ENCODE measurements at regions not wholly inside any gene's neighbourhood (a gene's known extent, or its start where the extent isn't known, plus 50 kb on each side); places are given as distances from the start of the nearest gene placed in this dataset.
"Not testable (repeated sequence)": the region's sequence is repeated elsewhere in the genome, so short reads cannot be mapped to it uniquely, and the experiment has no call there.

DNA sequence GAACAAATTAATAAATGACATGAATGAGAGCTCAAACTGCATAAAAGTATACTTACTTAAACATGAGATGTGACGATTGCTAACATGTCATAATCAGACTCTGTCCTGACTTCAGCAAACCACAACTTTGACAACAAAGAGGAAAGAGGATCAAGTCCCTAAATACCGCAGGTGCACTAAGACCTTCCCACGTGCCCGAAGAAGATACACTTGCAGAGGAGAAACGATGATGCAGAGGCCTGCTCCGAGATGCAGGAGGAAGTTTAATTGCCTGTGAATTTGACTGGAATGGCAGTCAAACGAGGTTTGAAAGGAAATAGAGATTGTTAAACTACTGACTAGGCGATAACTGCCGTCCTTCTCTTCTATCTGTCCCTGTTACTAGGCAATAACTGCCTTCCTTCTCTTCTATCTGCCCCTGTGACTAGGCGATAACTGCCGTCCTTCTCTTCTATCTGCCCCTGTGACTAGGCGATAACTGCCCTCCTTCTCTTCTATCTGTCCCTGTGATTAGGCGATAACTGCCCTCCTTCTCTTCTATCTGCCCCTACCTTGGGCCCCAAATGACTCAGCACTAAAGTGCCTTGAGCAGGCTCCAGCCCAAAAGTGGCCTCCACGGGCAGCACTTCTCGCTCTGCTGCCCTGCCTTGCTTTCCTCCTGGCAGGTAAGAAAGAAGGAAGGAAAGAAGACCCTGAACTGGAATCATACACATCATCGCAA is 2226.0 kb upstream of the DEFB115 start:
- not testable (repeated sequence) for DNase-seq

DNA sequence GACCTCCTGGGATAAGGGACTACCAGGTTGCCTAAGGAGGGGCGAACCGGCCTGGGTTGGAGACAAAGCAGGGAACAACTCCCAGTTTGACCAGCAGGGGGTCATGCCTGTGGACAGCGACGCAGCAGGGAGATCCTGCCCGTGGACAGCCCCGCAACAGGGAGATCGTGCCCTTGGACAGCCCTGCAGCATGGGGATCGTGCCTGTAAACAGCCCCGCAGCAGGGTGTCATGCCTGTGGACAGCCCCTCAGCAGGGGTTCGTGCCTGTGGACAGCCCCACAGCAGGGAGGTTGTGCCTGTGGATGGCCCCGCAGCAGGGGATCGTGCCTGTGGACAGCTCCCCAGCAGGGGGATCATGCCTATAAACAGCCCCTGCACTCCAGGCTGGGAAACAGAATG is 2213.2 kb upstream of the DEFB115 start:
- DNase-seq, result not testable (repeated sequence)

DNA sequence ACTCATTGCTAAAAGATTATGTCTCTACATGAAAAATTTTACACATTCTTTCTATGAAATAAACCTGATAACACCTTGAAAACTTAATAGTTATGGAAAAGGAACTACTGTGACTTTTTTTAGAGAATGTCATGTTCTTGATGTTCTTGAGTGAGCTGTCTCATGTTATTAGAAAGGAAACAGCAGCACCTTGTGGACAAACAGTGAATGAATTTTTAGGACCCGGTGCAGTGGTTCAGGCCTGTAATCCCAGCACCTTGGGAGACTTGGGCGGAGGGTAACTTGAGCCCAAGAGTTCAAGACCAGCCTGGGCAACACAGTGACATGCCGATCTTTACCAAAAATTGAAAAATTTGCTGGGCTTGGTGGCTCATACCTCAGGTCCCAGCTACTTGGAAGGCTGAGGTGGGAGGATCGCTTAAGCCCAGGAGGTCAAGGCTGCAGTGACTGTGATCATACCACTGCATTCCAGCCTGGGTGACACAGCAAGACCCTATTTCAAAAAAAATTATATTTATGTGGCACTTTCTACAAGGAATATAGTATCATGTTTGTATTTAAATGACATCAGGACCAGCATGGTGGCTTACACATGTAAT is 2207.4 kb upstream of the DEFB115 start:
- not testable (repeated sequence) for DNase-seq

DNA sequence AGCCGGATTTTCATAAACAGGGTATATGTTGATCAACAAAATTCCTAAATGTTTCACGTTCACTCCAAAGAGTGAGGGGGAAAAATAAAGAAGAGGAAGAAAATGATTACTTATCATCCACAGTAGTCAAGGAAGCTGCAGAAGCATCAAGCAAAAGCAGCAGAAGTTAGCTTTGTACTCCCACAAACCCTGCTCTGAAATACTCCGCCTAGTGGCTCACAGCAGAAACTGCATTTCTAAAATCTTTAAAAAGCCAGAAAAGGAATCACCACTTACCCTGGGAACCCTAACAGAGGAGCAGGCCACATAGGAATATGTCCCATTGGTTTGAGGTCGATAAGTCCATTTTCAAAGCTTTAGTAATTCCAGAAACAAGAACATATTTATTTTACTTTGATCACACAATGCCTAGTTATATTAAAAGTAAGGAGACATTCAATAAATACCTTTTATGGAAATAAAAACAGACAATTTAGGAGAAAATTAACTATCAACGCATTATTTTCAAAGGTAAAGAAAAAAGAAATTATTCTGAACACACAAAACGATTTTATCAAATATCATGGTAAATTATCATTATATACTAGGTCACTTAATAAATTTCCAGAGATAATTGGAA is 2199.5 kb upstream of the DEFB115 start:
- not testable (repeated sequence) for DNase-seq

DNA sequence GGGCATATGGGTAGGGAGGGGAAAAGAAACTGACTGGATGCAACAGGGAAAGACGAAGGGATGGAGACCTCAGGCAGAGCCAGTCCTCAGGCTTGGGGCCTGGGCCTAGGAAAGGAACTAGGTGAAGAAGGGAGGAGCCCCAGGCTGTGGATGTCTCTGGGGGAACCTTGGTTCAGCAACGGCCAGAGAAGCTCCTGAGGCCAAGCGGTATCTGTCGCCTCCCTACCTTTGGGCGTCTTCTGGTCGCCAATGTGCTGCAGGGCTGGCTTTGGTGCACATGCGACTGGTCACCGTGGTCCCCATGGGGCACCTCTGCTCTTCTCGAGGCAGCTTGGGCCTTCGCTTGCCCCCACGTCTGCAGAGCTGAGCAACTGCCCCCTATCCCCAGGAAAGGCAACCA is 2195.0 kb upstream of the DEFB115 start:
- DNase-seq, result not testable (repeated sequence)

DNA sequence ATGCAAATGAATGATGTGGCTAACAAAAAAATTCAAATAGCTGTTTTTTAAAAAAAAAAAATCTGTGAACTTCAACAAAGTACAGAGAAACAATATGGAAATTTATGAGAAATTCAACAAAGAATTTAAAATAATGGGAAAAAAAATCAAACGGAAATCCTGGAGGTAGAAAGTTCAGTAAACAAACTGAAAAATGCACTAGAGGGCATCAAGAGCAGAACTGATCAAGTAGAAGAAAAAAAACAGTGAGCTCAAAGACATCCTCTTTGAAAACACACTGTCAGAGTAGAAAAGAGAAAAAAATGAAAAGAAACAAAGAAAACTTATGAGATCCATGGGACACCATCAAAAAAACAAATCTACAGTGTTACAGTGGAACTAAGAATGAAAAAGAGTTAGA is 2191.1 kb upstream of the DEFB115 start:
- DNase-seq, result not testable (repeated sequence)

DNA sequence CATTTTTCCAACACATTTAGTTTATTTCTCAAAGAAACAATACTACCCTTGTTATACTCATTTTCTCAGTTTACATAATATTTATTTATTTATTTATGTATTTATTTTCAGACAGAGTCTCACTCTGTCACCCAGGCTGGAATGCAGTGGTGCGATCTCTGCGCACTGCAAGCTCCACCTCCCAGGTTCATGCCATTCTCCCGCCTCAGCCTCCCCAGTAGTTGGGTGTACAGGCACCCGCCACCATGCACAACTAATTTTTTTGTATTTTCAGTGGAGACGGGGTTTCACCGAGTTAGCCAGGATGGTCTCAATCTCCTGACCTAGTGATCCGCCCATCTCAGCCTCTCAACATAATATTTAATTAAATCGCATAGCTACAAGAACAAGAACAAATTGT is 2183.8 kb upstream of the DEFB115 start:
- DNase-seq, result not testable (repeated sequence)

DNA sequence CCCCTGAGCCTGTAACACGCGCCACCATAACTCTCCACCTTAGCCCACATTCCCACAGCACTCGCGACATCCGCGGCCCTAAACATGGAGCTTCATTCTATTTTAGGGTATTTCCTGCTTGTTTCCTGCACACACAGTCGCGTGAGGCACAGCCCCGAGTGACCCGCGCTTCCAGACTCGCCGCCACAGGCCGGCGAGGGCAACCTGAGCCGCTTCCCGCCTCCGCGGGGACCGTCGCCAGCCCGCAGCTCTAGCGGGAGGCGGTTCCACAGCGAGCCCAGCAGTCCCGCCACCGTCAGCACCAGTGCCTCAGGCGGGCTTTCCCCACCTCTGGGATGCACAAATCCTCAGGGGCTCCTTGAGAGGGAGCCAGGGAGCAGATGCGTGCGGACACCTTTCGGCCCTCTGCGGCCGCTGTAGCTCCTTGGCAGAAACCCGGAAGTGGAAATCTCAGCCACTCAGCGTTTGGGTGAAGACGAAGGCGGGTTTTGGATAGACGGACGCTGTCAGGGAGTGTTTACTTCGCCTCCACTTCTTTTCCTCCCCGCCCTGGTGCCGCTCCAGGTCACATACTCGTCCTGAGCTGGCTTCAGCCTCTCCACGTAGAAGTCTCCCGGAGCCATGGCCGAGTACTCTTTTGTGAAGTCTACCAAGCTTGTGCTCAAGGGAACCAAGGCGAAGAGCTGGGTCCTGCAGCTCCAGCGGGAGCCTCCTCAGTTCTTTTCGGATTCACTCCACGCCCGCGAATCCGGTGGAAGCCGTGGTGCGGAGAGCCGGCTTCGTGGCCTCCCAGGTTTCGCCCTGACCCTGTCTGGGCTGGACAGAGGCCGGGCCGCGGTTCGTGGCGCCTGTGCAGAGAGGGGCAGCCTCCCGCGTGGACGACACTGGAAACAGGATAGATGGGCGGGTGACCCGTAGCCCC is 2177.4 kb upstream of the DEFB115 start:
- peak; percentile 4 for DNase-seq

DNA sequence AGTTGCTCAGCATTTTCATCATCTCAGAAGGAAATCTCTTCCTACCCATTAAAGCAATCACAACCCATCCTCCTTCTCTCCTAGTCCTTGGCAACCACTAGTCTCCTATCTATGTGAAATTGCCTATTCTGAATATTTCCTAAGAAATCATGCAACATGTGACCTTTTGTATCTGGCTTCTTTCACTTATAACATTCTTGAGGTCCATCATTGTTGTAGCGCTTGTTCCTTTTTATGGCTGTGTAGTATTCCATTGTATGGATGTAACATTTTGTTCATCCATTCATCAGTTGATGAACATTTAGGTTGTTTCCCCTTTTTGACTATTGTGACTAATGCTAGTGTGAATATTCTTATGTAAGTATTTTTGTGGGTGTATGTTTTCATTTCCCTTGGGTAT is 2175.8 kb upstream of the DEFB115 start:
- DNase-seq, result not testable (repeated sequence)

DNA sequence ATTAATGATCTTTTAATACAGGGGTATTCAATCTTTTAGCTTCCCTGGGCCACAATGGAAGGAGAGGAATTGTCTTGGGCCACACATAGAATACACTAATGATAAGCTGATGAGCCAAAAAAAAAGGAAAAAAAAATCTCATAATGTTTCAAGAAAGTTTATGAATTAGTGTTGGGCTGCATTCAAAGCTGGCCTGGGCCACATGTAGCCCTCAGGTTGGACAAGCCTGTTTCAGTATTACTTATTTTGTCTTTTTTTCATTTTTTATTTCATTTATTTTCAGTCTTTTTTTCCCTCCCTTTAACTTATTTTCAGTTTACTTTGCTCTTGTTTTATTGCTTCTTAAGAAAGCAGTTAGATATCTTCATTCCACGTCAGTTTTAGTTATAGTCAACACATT is 2171.8 kb upstream of the DEFB115 start:
- no peak for DNase-seq

DNA sequence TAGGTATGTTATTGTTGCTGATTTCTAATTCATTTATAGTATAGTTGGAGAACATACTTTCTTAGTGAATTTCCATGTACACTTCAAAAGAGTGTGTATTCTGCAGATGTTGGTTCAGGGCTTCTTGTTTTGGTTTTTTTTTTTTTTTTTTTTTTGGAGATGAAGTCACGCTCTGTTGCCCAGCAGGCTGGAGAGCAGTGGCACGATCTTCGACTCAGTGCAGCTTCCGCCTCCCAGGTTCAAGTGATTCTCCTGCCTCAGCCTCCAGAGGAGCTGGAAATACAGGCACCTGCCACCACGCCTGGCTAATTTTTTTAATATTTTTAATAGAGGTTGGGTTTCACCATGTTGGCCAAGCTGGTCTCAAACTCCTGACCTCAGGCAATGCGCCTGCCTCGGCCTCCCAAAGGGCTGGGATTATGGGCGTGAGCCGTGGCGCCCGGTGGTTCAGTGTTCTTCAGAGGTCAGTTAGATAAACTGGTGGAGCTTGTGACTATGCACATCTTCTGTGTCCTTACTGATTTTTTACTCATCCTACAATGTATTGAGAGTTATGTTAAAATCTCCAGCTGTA is 2171.2 kb upstream of the DEFB115 start:
- DNase-seq, result not testable (repeated sequence)

DNA sequence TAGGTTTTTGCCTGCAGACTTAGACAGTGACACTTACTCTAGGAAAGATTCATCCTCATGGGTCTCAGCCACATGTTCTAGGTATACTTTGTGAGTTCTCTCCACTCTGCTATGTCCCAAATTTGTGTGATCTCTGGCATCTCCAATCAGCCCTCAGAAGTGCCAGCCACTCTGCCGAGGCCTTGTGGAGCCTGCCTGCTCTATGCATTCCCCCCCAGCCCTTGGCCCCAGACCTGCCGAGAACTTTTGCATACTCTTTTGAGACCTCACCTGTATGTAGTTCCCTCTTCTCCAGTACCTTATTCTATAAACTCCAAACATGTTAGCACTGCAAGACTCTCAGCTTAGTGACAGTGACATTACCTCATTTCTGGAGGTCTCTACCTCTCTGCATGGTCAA is 2170.5 kb upstream of the DEFB115 start:
- DNase-seq, result no peak

DNA sequence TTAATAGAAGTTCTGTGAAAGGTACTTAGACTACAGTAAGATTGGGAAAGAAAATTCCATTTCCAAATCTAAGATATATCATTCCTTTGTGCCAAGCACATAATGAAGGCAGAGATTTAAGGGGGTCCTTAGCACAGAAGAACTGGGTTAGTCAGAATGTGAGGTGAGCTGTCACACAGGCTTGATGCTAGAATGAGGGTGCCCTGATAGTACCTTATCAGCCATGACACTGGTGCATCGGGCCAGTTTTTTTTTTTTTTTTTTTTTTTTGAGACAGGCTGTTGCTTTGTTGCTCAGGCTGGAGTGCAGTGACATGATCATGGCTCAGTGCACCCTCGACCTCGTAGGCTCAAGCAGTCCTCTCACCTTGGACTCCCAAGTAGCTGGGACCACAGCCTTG is 2169.6 kb upstream of the DEFB115 start:
- not testable (repeated sequence) for DNase-seq

DNA sequence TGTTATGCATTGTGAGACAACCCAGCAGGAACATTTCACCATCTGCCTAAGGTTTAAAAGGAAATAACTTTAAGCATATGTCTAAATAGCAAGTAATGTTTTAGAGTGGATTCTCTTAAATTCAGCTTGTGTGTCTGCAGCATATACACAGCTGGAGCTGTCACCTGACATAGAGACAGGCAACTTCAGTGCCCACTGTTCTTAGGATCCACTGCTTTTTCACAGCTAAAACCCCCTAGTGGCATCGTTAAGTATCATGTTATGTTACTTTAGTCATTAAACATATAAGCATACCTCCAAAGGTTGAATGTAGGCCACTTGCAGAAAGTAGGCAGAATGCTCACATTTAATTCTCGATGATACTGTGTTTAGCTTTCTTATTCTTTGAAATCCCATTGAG is 2169.0 kb upstream of the DEFB115 start:
- DNase-seq, result not testable (repeated sequence)

DNA sequence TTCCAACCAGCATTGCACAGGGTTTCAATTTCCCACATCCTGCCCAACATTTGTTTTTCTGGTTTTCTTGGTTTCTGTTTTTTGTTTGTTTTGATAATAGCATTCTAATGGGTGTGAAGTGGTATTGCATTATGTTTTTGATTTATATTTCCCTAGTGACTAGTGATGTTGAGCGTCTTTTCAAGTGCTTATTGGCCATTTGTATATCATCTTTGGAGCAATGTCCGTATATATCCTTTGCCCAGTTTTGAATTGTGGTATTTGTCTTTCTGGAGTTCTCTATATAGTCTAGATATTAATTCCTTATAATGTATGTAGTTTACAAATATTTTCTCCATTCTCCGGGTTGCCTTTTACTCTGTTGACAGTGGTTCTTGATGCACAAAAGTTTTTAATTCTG is 2168.1 kb upstream of the DEFB115 start:
- not testable (repeated sequence) for DNase-seq

DNA sequence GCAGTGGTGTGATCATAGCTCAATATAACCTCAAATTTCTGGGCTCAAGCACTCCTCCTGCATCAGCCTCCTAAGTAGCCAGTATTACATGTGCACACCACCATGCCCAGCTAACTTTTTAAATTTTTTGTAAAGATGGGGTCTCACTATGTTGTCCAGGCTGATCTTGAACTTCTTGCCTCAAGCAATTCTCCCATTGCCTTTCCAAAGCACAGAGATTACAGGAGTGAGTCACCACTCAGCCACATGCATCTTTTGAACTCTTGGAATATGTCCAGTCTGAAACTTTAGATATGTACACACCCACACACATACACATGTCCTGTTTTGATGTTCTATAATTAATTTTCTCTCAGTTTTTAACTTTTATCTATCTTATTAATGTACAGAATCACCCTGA is 2163.5 kb upstream of the DEFB115 start:
- not testable (repeated sequence) for DNase-seq

DNA sequence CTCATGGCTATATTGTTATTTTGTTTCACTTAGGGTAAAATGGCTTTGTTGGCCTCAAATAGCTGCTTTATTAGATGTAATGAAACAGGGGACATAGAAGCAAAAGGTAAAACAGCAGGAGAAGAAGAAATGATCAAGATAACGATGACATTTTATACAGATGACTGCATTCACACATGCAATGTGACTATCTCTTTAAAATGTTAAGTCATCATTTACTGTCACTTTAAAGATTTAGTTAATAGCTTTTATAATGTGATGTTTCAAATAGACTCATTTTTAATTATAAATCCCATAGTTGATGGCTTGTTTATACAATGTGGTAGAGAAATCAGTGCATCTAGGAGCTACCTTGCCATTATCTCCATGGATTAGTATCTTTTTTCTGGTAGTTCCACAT is 2160.8 kb upstream of the DEFB115 start:
- DNase-seq, result not testable (repeated sequence)

DNA sequence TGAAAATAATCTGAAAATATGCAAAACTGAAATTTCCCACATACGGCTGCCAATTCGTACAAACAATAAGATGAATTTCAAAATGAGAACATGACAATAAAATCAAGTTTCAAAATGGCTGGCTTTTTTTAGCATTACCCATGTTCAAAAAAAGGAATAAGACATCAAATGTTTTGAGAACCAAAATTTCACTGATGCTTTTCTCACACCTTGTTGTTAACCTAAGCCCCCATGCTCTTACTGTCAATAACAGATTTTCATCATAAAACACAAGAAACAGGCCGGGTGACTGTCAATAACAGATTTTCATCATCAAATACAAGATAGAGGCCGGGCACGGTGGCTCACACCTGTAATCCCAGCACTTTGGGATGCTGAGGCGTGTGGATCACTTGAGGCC is 2149.6 kb upstream of the DEFB115 start:
- DNase-seq, result not testable (repeated sequence)

DNA sequence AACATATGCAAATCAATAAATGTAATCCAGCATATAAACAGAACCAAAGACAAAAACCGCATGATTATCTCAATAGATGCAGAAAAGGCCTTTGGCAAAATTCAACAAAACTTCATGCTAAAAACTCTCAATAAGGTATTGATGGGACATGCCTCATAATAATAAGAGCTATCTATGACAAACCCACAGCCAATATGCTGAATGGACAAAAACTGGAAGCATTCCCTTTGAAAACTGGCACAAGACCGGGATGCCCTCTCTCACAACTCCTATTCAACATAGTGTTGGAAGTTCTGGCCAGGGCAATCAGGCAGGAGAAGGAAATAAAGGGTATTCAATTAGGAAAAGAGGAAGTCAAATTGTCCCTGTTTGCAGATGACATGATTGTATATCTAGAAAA is 2148.1 kb upstream of the DEFB115 start:
- not testable (repeated sequence) for DNase-seq

DNA sequence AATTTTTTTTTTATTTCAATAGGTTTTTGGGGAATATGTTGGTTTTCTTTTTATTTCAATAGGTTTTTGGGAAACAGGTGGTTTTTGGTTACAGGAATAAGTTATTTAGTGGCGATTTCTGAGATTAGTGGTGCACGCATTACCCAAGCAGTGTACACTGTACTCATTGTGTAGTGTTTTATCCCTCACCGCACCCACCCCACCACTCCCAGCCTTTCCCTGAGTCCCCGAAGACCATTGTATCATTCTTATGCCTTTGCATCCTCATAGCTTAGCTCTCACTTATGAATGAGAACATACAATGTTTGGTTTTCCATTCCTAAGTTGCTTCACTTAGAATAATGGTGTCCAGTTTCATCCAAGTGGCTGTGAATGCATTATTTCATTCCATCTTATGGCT is 2142.4 kb upstream of the DEFB115 start:
- not testable (repeated sequence) for DNase-seq

DNA sequence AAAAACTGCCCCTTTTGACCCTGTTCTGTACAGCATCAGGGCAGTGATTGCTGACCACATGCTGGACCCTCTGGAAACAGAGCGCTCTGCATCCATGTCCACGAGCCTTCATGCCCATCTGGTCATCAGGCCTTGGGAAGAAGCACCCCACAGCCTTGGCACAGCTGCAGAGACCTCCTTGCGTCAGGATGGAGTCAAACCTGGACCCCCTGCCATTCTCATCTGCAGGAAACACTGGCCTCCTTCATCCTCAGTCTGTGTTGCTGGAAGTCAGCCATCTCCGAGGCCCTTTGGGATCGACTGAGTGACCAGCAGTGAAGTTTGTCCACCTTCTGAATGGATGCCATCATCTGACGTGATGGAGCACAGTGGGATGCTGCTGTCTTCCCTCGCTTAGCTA is 2138.3 kb upstream of the DEFB115 start:
- no peak for DNase-seq

DNA sequence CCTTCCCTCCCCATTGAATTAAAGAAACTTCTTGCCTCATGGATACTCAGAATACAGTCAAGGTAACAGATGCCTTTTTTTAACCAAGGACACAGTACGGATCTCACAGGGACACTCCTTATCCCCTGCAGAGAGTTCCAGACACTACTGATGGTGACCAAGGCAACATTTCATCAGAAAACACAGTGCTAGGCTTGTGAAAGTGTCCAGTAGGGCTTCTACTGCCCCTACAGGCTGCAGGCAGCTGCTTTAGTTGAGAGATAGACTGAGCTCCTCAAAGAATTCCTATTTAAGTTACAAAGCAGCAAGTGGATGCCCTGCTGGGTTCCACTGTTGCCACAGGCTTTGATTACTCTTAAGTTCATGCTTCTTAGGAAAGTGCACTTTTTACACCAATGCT is 2137.8 kb upstream of the DEFB115 start:
- not testable (repeated sequence) for DNase-seq

DNA sequence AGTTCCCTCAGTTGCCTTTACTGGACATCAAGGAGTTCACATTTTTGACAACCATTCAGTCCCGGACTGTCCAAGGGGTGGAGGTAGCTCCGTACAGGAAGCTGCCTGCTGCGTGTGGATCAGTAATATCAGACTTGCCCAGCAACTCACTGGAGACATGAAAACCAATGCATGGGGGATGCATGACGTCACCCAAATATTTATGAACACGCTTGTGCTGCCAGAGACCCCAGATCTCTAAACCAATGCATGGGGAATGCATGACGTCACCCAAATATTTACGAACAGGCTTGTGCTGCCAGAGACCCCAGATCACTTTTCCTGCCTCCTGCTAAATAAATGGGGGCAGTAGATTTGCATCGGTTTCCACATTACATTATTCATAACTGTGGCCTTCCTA is 2137.4 kb upstream of the DEFB115 start:
- not testable (repeated sequence) for DNase-seq
